Activated T-cell treated with anti-CD3 and anti-CD28 coated beads, Interleukin-2, amount 50 U/mL, for 4 hours (primary cell): ENCODE measurements at regions not wholly inside any gene's neighbourhood (a gene's known extent, or its start where the extent isn't known, plus 50 kb on each side); places are given as distances from the start of the nearest gene placed in this dataset.

ENCODE experiments used
- ATAC-seq, 2 donors: fragments of 200-7000 bp; cut with Tn5 transposase; one replicate each; pipeline ENCODE4 v1.10.0; 2021
- DNase-seq: peaks from one replicate; pipeline ENCODE4 v3.0.0-alpha.2; 2020
- H3K27me3 Mint-ChIP-seq: one replicate; pipeline ENCODE4 v1.8.0; 2021; ENCODE audit warnings: low read depth, mixed read lengths
- H3K36me3 Mint-ChIP-seq: one replicate; pipeline ENCODE4 v1.8.0; 2022; ENCODE audit warnings: mixed read lengths; ENCODE audit not compliant: insufficient read depth
- H3K4me1 Mint-ChIP-seq: one replicate; pipeline ENCODE4 v1.8.0; 2021; ENCODE audit warnings: low read depth, mixed read lengths
- H3K4me3 Mint-ChIP-seq: one replicate; pipeline ENCODE4 v1.8.0; 2021; ENCODE audit warnings: mild to moderate bottlenecking, moderate library complexity, mixed read lengths
- H3K9me3 Mint-ChIP-seq: one replicate; pipeline ENCODE4 v1.8.0; 2021; ENCODE audit warnings: mixed read lengths

DNA sequence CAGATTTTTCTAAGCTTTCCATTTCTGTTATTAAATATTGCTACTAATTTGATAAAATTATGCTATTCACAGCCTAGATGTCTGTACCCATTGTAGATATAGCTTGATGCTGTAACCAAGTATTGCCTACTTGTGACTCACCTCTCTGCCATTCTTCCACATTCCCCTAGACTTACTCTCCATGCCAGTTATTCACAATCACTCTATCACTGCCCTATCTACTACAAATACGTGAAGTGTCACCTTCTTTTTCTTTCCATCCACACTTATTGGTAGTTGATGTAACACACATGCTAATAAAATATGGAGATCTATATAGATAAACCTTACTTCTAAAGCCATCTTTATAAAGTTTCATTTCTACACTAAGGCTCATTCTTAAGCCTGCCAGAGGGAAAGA lies 179.4 kb upstream of the PACRGL start:
- Mint-ChIP-seq H3K4me3 (no peak overlapping the region), H3K36me3 (no peaks in the 10 kb centered on the region), H3K4me1 (no peaks in the 10 kb centered on the region), H3K27me3 (no peaks in the 10 kb centered on the region), H3K9me3 (no peaks in the 10 kb centered on the region)
- no peak for ATAC-seq
- DNase-seq: no peak

DNA sequence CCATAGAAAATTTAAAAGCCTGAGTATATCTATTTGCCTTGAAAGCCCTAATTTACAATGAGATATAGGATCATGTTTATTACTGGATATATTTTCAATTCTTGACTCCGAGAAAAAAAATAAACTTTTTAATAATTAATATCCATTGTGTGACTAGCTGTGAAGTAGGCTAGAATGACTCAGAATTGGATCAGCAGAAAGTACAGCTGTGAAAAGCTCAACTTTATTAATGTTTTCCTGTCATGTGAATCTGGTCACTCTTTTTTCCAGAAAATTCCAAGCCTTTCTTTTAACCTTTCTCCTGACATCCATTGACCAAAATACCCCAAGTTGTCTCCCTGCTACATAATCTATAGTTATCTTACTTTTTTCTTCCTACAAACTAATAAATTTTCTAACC lies 171.8 kb upstream of the PACRGL start:
- Mint-ChIP-seq H3K27me3 (no peaks in the 10 kb centered on the region), H3K4me1 (no peaks in the 10 kb centered on the region), H3K4me3 (no peak overlapping the region), H3K9me3 (no peaks in the 10 kb centered on the region), H3K36me3 (no peaks in the 10 kb centered on the region)
- DNase-seq (no peak), ATAC-seq (no peak)

DNA sequence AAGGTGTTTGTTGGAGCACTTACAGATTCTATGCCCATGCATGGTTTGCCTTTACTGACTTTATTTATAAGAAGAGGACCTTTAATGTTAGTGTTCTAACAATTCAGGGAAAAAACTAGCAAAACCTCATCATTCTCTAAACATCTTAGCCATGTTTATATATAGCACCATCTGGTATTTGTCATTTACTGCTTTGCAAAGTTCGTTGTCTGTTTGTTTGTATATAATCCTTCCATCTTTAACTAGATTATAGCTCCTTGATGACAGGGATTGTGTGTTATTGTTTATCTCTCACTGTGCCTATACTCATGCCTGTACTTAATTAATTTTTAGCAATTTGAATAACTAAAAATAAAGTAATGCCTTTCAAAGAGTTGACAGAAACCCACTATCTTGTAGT lies 170.6 kb upstream of the PACRGL start:
- Mint-ChIP-seq H3K27me3 (no peaks in the 10 kb centered on the region), H3K4me1 (no peaks in the 10 kb centered on the region), H3K9me3 (no peaks in the 10 kb centered on the region)

DNA sequence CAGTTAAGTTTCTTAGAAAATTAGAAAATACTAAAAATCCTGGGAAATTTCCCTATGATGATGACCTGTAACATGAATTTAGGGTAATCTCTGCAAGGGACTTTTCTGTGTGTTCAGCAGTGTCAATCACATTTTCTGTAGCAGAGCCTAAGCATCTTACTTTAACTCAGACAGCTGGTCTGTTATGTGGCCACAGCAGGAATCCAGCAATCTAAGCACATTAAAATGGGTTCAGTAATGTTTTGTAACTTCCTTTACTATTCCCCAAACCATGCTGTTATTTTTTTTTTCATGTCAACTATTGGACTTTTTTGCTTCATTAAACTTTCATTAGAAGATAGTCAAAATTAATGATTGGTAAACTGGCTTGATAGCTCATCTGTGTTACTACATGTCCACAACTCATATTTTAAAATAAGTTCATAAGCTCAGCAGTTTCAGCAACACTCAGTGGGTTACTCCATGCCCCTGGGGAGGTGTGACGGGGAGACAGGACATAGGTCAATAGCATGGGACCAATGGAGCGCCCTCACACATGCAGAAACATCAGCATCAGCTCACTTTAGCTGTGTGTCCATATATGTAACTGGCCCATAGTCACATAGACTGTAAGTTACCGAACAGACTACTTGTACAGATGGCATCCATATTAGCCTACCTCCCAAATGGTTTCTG lies 168.0 kb upstream of the PACRGL start:
- Mint-ChIP-seq H3K9me3 (no peaks in the 10 kb centered on the region), H3K36me3 (no peaks in the 10 kb centered on the region), H3K4me1 (no peaks in the 10 kb centered on the region)

More for the DNA sequence above, 170.6 kb upstream of the PACRGL start:
- ATAC-seq: no peak
- H3K4me3 Mint-ChIP-seq: no peak overlapping the region
- no peak for DNase-seq
- H3K36me3 Mint-ChIP-seq: no peaks in the 10 kb centered on the region

DNA sequence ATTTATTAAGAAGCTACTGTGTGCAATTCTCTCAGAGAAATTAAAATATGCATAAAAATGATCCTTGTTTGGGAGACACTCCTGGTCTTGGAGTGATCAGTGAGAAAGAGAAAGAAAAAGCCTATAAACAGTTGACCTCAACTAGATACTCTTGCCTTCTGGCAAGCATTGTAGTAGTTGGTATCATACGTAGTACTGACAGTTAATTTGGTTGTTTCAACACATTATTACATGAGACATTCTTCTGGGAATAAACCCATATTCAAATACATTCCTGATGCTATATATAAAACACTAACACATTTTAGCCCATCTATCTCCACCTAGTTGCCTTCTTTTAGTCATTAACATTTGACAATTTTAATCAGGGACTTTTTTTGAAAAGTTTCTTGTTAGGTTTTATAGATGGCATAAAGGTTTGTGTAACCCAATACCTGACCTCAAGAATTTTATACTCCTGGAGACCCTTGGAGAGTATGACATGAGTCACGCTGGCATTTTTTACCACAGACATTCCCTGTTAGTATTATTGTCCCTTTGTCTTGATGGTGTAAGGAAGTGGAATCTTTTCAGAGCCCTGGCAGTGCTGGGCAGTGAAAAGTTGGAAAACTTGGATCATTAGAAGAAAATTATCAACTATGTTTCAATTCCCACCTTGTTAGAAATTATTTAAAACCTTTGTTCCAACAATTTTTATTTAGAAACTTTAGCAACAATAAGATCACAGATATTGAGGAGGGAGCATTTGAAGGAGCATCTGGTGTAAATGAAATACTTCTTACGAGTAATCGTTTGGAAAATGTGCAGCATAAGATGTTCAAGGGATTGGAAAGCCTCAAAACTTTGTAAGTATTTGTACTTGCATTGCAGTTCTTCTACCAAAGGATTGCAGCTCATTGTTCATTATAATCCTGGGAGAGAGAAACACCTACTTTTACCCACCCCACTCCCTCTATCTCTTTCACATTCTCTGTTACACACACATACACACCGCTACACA lies 167.1 kb upstream of the PACRGL start:
- DNase-seq (no peak), ATAC-seq (no peak)
- H3K36me3 Mint-ChIP-seq: no peaks in the 10 kb centered on the region
- H3K4me1 Mint-ChIP-seq: no peaks in the 10 kb centered on the region
- H3K27me3 Mint-ChIP-seq: no peaks in the 10 kb centered on the region
- no peak overlapping the region for H3K4me3 Mint-ChIP-seq
- H3K9me3 Mint-ChIP-seq: no peaks in the 10 kb centered on the region

More for the DNA sequence above, 168.0 kb upstream of the PACRGL start:
- Mint-ChIP-seq H3K4me3 (no peak overlapping the region), H3K27me3 (no peaks in the 10 kb centered on the region)
- DNase-seq (no peak), ATAC-seq (no peak)

DNA sequence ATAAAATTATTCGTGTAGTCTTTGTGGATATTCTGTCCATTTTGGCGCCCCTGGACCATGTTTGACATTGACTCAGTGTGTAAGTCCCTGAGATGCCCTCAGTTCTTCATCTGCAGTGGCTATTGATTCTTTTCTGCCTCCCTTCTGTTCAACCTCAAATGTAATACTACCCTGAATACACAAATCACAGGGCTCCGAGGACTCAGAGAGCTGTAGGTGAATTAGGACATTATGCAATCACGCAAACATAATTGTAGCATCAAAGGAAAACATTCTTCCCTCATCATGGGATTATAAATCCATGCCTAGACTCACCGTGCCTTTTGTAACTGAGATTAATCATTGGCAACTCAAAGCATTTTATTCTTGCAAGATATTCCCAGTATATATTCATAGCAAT lies 161.4 kb upstream of the PACRGL start:
- H3K9me3 Mint-ChIP-seq: no peaks in the 10 kb centered on the region
- no peaks in the 10 kb centered on the region for H3K27me3 Mint-ChIP-seq
- DNase-seq (no peak), ATAC-seq (no peak)
- H3K4me1 Mint-ChIP-seq: no peaks in the 10 kb centered on the region
- H3K36me3 Mint-ChIP-seq: no peaks in the 10 kb centered on the region
- H3K4me3 Mint-ChIP-seq: no peak overlapping the region

DNA sequence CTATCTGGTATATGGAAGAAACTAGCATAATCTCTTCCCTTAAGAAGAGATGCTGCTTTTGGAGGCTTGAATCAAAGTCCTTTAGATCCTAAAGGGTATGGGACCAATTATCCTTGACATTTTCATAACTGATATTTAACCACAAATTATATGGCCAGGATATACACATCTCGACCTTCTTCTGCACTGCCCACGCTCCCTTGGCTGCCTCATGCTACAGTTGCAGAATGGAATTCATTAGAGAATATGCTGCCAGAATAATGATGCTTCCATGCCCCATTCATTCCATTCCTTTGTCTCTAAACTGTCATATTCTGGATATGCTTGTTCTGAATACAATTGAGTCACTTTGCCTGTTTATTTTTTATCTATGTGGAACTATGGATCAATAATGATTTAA lies 157.1 kb upstream of the PACRGL start:
- no peaks in the 10 kb centered on the region for H3K4me1 Mint-ChIP-seq
- no peaks in the 10 kb centered on the region for H3K27me3 Mint-ChIP-seq
- no peaks in the 10 kb centered on the region for H3K36me3 Mint-ChIP-seq
- ATAC-seq (no peak), DNase-seq (no peak)
- no peaks in the 10 kb centered on the region for H3K9me3 Mint-ChIP-seq
- no peak overlapping the region for H3K4me3 Mint-ChIP-seq

DNA sequence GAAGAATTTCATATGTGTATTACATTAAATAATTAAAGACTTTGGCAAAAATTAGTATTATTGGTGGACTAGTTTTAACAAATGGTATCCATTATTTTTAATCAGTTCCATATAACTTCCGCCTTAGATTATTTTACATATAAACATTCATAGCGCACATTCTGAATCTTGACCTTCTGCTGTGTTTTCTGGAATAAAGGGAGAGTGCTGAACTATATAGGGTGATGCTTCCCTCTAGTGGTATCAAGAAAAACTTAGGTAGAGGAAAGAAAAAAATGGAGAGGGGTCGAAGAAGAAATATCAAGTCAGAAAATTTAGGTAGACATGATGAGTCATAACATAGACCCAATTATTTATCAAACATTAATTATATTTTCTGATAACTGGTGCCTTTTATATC lies 155.6 kb upstream of the PACRGL start:
- H3K9me3 Mint-ChIP-seq: no peaks in the 10 kb centered on the region
- no peaks in the 10 kb centered on the region for H3K27me3 Mint-ChIP-seq
- DNase-seq: no peak
- no peak overlapping the region for H3K4me3 Mint-ChIP-seq
- no peaks in the 10 kb centered on the region for H3K36me3 Mint-ChIP-seq
- no peak for ATAC-seq
- no peaks in the 10 kb centered on the region for H3K4me1 Mint-ChIP-seq

DNA sequence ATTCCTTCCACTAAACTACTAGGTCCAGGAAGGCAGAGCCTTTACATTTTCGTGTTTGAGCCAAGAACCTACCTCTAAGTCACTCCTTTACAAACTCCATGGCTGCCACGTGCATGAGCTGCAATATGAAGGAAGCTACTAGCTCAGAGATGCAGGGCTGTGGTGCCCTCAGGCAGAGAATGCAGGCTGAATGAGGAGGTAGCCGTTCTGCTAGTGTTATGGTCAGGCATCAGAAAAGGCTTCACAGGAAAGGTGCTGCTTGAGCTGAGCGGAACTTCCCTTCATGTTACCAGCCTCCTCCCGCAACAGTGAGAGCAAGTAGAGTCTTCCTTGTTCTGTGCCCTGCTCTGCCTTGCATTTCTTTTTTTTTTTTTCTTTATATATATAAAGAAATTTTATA lies 148.3 kb upstream of the PACRGL start:
- ATAC-seq: no peak
- Mint-ChIP-seq H3K9me3 (no peaks in the 10 kb centered on the region), H3K27me3 (peaks cover 2% of the 10 kb centered on the region), H3K4me3 (no peak overlapping the region), H3K36me3 (no peaks in the 10 kb centered on the region), H3K4me1 (no peaks in the 10 kb centered on the region)
- DNase-seq: no peak

DNA sequence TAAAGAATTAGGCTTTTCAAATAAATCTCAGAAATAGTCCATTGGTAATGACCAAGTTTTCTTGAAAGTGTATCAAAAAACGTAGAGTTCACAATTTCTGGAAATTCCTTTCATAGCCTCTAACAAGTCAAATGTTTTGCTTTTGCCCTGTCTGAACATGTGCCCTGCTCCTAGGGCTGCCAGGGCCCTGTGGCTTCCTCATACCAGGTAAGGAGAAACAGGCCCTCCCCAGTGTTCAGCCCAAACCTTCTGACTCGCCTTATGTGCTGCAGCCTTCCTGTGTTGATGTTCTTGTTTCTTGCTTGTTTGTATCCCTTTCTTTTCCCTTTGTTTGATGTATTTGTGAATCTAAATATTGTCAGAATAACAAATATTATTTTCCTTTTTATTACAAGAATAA lies 146.1 kb upstream of the PACRGL start:
- H3K4me1 Mint-ChIP-seq: no peaks in the 10 kb centered on the region

DNA sequence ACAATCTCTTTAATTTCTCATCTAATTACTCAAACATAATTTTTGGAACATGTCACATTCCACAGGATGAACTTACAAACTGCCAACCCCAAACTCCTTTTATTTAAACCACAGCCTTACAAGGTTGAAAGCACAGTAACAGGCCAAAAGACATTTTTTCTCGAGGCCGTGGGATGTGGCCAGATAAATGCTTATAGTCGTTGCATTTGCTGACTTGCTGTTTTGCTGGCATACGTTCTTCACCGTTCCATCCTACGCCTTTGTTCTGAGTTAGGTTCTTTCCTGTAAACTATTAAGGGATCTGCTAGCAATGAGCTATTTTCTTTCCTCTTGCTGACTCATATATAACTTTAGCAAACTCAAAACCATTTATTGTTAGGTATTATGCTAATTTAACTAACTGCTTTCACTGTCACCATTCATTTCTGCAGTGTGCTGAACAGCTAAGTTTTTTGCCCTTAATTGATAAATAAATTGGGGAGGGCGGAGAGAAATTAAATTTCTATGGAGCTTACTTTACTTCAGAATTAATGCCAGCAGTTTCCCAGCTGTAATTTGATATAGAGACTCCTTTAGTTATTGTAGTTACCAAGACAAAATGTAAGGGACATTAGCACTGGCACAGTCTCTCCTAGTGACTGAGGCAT lies 135.1 kb upstream of the PACRGL start:
- Mint-ChIP-seq H3K36me3 (no peaks in the 10 kb centered on the region), H3K4me1 (no peaks in the 10 kb centered on the region), H3K9me3 (no peaks in the 10 kb centered on the region), H3K4me3 (no peak overlapping the region), H3K27me3 (peaks cover 4% of the 10 kb centered on the region)
- DNase-seq (no peak), ATAC-seq (no peak)

More for the DNA sequence above, 146.1 kb upstream of the PACRGL start:
- H3K9me3 Mint-ChIP-seq: no peaks in the 10 kb centered on the region
- H3K27me3 Mint-ChIP-seq: peaks cover 2% of the 10 kb centered on the region
- DNase-seq (no peak), ATAC-seq (no peak)
- no peaks in the 10 kb centered on the region for H3K36me3 Mint-ChIP-seq
- no peak overlapping the region for H3K4me3 Mint-ChIP-seq

DNA sequence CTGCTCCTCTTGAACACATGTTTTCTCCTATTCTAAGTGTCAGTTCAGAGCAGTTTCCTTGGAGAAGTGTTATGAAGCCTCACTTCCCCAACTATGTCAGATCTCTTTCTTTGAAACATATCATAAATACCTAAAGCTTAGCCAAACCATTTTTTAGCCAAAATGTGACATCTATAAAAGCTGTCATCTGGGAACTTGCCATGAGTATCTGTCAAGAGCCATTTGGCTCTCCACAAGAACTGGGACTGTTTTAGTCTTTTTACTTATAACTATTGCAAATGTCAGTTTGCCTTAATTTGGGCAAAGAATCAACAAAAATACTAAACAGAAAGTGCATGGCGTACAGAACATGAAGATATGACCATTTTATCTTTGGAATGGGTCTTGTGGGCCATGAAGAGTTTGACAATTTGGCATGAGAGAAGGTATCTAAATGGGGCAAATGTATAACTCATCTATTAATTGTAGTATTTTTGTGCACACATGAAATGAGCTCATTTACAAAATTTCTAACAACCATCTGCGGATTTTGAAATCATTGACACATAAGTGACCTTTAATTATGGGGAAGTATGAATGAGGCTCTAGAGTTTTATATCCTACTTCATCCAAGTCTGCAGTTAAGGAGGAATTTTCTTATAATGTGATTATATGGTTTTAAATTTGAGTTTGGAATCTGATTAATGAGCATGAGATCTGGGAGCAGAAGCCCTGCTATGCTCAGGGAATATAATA lies 129.1 kb upstream of the PACRGL start:
- Mint-ChIP-seq H3K4me3 (no peak overlapping the region), H3K27me3 (no peaks in the 10 kb centered on the region), H3K36me3 (no peaks in the 10 kb centered on the region), H3K4me1 (no peaks in the 10 kb centered on the region), H3K9me3 (no peaks in the 10 kb centered on the region)
- DNase-seq (no peak), ATAC-seq (no peak)

DNA sequence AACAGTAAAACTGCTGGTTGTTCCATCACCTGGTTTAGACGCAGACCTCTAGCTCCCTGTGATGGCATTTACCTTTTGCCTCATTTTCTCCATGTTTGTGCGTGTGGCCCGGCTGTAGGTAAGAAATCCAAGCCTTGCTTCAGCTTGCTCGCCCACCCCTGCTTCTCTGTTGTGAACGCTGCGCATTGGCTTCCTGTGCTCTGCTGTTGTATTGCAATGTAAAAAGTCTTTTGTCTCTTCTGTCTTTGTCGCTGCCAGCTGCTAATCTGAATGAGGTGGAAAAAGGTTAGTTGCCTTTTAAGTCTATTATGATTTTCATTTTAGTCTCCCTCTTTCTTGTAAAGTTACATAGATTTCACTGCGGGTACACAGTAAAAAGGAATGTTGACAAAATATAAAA lies 127.3 kb upstream of the PACRGL start:
- Mint-ChIP-seq H3K9me3 (no peaks in the 10 kb centered on the region), H3K27me3 (no peaks in the 10 kb centered on the region), H3K36me3 (no peaks in the 10 kb centered on the region), H3K4me3 (no peak overlapping the region), H3K4me1 (no peaks in the 10 kb centered on the region)
- no peak for DNase-seq
- ATAC-seq: no peak

DNA sequence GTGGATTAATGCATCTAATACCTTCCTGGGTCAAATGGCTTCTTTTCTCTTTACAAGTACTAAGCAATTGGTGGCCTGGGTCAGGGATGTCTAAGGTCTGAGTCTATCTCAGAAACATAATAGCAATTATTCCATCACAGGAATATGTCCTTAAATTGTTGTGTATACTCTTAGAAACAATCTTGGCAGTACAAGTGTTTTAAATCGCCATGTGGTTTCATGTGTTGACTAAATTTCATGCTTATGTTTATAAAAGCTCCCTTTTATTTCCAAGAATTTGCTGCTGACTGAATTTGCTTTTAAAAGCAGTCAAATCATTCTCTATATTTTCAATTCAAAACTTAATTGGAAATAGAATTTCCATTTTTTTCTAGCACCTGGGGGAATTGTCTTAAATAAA lies 125.3 kb upstream of the PACRGL start:
- Mint-ChIP-seq H3K4me1 (no peaks in the 10 kb centered on the region), H3K27me3 (no peaks in the 10 kb centered on the region), H3K9me3 (no peaks in the 10 kb centered on the region), H3K4me3 (no peak overlapping the region), H3K36me3 (no peaks in the 10 kb centered on the region)
- ATAC-seq: no peak
- DNase-seq: no peak
